Mucosa of rectum (tissue), 2 donors: ENCODE measurements at regions not wholly inside any gene's neighbourhood (a gene's known extent, or its start where the extent isn't known, plus 50 kb on each side); places are given as distances from the start of the nearest gene placed in this dataset.

Experiments
- H3K27ac ChIP-seq, 2 donors: one replicate each; pipeline ENCODE4 v1.7.0; 2013; ENCODE audit warnings: inconsistent platforms in 2 of 2, low read depth in 2 of 2, low read length in 2 of 2
- H3K27me3 ChIP-seq, 2 donors: one replicate each; pipeline ENCODE4 v1.7.0; 2013; ENCODE audit warnings: low read length in 2 of 2; ENCODE audit not compliant: control insufficient read depth in 2 of 2, insufficient read depth in 2 of 2
- H3K36me3 ChIP-seq, 2 donors: one replicate each; pipeline ENCODE4 v1.7.0; 2013; ENCODE audit warnings: low read length in 2 of 2; ENCODE audit not compliant: control insufficient read depth in 2 of 2, insufficient read depth in 2 of 2
- H3K4me1 ChIP-seq, 2 donors: one replicate each; pipeline ENCODE4 v1.7.0; 2013; ENCODE audit warnings: low read length in 2 of 2, mild to moderate bottlenecking in 1 of 2; ENCODE audit not compliant: control insufficient read depth in 2 of 2, insufficient read depth in 2 of 2
- H3K4me3 ChIP-seq, 2 donors: one replicate each; pipeline ENCODE4 v1.7.0; 2013; ENCODE audit warnings: low read length in 2 of 2
- H3K9ac ChIP-seq, 2 donors: one replicate each; pipeline ENCODE4 v1.7.0; 2013; ENCODE audit warnings: low read length in 2 of 2, low read depth in 1 of 2, mild to moderate bottlenecking in 1 of 2
- H3K9me3 ChIP-seq, 2 donors: one replicate each; pipeline ENCODE4 v1.7.0; 2013; ENCODE audit warnings: low read length in 2 of 2; ENCODE audit not compliant: control insufficient read depth in 2 of 2
- donor health status: healthy.
- donor health status: Normal muscosa, but diverticular disease.

GRCh38 chr2:217463402-217464075, 539.3 kb downstream of the TNS1 start:
- Histone ChIP-seq H3K9me3 (no peaks in the 10 kb centered on the region), H3K4me1 (no peaks in the 10 kb centered on the region), H3K9ac (no peak overlapping the region), H3K4me3 (no peak overlapping the region), H3K27me3 (no peaks in the 10 kb centered on the region), H3K36me3 (no peaks in the 10 kb centered on the region), H3K27ac (no peak overlapping the region)

DNA sequence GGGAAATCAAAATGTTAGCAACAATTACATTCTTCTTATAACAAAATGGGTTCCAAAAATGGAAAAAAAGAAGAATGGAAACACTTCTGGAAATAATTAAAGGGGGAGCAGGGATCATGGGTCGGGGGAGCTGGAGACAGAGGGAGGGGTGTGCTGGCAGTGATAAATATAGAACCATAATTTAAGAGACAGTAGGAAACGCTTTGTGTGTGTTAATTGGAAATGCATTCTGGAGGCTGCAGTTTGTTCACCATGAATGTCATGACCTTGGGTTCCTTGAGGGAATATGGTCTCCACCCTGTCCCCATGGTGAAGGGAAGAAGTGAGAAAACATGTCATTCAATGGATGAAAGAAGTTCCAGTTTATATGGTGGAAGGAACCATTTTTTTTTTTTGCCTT, 540.7 kb downstream of the TNS1 start:
- H3K27ac ChIP-seq = no peak overlapping the region
- no peaks in the 10 kb centered on the region for H3K9me3 ChIP-seq

GRCh38 chr2:217461674-217462073, 541.1 kb downstream of the TNS1 start:
- Histone ChIP-seq H3K4me1 (no peaks in the 10 kb centered on the region), H3K9ac (no peak overlapping the region), H3K36me3 (no peaks in the 10 kb centered on the region), H3K4me3 (no peak overlapping the region), H3K27me3 (no peaks in the 10 kb centered on the region), H3K27ac (no peak overlapping the region), H3K9me3 (no peaks in the 10 kb centered on the region)

More for the DNA sequence above, 540.7 kb downstream of the TNS1 start:
- H3K9ac ChIP-seq = no peak overlapping the region
- no peaks in the 10 kb centered on the region for H3K36me3 ChIP-seq
- no peaks in the 10 kb centered on the region for H3K4me1 ChIP-seq
- H3K4me3 ChIP-seq = no peak overlapping the region
- no peaks in the 10 kb centered on the region for H3K27me3 ChIP-seq

- Histone ChIP-seq H3K9me3 (no peaks in the 10 kb centered on the region), H3K4me1 (no peaks in the 10 kb centered on the region), H3K27ac (no peak overlapping the region), H3K27me3 (no peaks in the 10 kb centered on the region), H3K36me3 (no peaks in the 10 kb centered on the region), H3K4me3 (no peak overlapping the region), H3K9ac (no peak overlapping the region)
Measured at GRCh38 chr2:217459680-217460405, 543.0 kb downstream of the TNS1 start.

DNA sequence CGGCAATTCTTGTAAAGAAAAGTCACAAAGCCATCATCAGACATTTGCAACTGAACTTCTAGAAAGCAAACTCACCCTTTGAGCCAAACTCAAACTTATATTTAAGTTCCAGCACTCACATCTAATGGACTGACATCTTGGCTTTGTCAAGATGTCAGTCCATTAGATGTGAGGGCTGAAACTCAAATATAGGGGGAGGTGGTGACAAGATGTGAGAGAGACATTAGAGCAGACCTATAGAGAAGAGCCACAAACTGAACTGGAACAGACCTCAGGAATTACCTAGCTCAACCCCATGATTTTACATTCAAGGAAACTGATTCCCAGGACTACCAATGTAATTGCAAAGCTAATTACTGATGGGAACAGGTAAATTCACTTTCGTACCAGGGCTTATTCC, 543.8 kb downstream of the TNS1 start:
- Histone ChIP-seq H3K4me3 (no peak overlapping the region), H3K36me3 (no peaks in the 10 kb centered on the region), H3K27ac (no peak overlapping the region), H3K9ac (no peak overlapping the region), H3K27me3 (no peaks in the 10 kb centered on the region), H3K9me3 (no peaks in the 10 kb centered on the region), H3K4me1 (no peaks in the 10 kb centered on the region)

- Histone ChIP-seq H3K36me3 (no peaks in the 10 kb centered on the region), H3K4me1 (no peaks in the 10 kb centered on the region)
Measured at GRCh38 chr2:217456016-217456415, 546.8 kb downstream of the TNS1 start.

GRCh38 chr2:217452928-217453327, 549.9 kb downstream of the TNS1 start:
- Histone ChIP-seq H3K27me3 (no peaks in the 10 kb centered on the region), H3K4me1 (no peaks in the 10 kb centered on the region), H3K4me3 (no peak overlapping the region), H3K27ac (no peak overlapping the region), H3K9ac (no peak overlapping the region), H3K36me3 (no peaks in the 10 kb centered on the region), H3K9me3 (no peaks in the 10 kb centered on the region)

More at GRCh38 chr2:217456016-217456415, 546.8 kb downstream of the TNS1 start:
- H3K27ac ChIP-seq = no peak overlapping the region
- no peak overlapping the region for H3K9ac ChIP-seq
- H3K4me3 ChIP-seq = no peak overlapping the region
- no peaks in the 10 kb centered on the region for H3K9me3 ChIP-seq
- H3K27me3 ChIP-seq = no peaks in the 10 kb centered on the region

DNA sequence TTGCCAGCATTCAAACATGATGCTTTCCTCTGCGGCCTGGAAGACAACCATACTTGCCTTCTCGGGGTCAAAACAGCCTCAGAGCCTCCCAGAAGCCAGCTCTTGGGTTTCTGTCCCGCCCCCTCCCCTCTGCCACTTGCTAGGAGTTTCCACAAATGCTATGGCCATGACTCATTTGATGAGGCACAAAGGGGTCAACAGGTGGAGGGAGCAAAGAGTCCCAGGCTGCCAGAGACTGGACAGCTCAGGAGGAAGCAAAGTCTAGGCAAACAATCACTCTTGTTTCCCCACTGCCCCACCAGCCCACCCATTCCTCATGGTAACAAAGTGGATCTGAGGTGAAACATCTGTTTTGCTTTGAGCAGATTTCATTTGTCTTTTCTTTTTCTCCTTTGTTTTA, 551.1 kb downstream of the TNS1 start:
- Histone ChIP-seq H3K9ac (no peak overlapping the region), H3K27me3 (no peaks in the 10 kb centered on the region), H3K27ac (no peak overlapping the region), H3K4me3 (no peak overlapping the region), H3K9me3 (no peaks in the 10 kb centered on the region), H3K36me3 (no peaks in the 10 kb centered on the region), H3K4me1 (no peaks in the 10 kb centered on the region)

DNA sequence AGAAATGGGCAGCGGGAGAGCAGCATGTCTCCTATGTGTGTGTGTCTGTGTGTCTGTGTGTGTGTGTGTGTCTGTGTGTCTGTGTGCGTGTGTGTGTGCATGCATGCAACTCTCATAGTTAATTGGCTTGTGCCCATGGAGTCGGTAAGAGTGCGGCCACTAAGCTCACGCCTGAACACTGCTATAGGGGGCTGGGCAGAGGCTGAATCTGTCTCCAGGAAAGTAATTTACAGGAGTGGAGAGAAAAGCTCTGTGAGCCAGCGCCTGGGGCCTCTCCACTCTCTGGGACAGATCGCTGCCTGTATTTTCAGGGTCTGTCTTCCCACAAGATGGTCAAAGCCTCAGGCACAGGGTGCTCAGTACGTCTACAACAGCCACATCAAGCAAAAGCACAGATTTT, 553.4 kb downstream of the TNS1 start:
- no peak overlapping the region for H3K4me3 ChIP-seq
- no peak overlapping the region for H3K9ac ChIP-seq
- H3K36me3 ChIP-seq = no peaks in the 10 kb centered on the region
- no peaks in the 10 kb centered on the region for H3K9me3 ChIP-seq
- H3K27ac ChIP-seq = no peak overlapping the region
- H3K4me1 ChIP-seq = no peaks in the 10 kb centered on the region
- H3K27me3 ChIP-seq = no peaks in the 10 kb centered on the region

GRCh38 chr2:217448860-217449259, 553.9 kb downstream of the TNS1 start:
- H3K9ac ChIP-seq = no peak overlapping the region
- no peak overlapping the region for H3K4me3 ChIP-seq
- H3K9me3 ChIP-seq = no peaks in the 10 kb centered on the region
- H3K27me3 ChIP-seq = no peaks in the 10 kb centered on the region
- H3K4me1 ChIP-seq = no peaks in the 10 kb centered on the region
- H3K36me3 ChIP-seq = no peaks in the 10 kb centered on the region
- H3K27ac ChIP-seq = no peak overlapping the region
